ENCODE measurements at regions not wholly inside any gene's neighbourhood (a gene's known extent, or its start where the extent isn't known, plus 50 kb on each side); places are given as distances from the start of the nearest gene placed in this dataset.
"Not testable (repeated sequence)": the region's sequence is repeated elsewhere in the genome, so short reads cannot be mapped to it uniquely, and the experiment has no call there.

GRCh38 chr6:23554953-23555352 is 571.1 kb upstream of the NRSN1 start:
- H3K9me3 ChIP-seq (ENCODE audit: control insufficient read depth in 1 of 2, insufficient read depth in 1 of 2, low read depth in 1 of 2, low read length in 2 of 2); H3K4me2 ChIP-seq (ENCODE audit: low read length); ATAC-seq; H3K79me2 ChIP-seq (ENCODE audit: insufficient read depth, low read length); H4K20me1 ChIP-seq (ENCODE audit: insufficient read depth); BruUV-seq (replicated peaks); RAD21 ChIA-PET (ENCODE audit: low non-redundant PET in 1 of 2, low total read pairs in 2 of 2, uncharacterized antibody in 2 of 2, unreplicated experiment in 2 of 2); H3K4me3 ChIP-seq (replicated peaks in 1 of 2; ENCODE audit: low read depth in 1 of 2, low read length in 2 of 2); H2AFZ ChIP-seq (ENCODE audit: low read depth, low read length, poor library complexity, severe bottlenecking); H3K9me2 ChIP-seq (ENCODE audit: insufficient read depth); intact Hi-C loops (cut with micrococcal nuclease); H3K4me1 ChIP-seq (ENCODE audit: control insufficient read depth in 1 of 2, insufficient read depth in 2 of 2, low read length in 2 of 2); H3K27ac ChIP-seq (ENCODE audit: low read depth, low read length); H3K36me3 ChIP-seq (ENCODE audit: control insufficient read depth in 1 of 2, insufficient read depth in 2 of 2, low read length in 2 of 2); DNase-seq (ENCODE audit: low read depth, low spot score); H3K27me3 ChIP-seq (ENCODE audit: insufficient read depth, low read length); POLR2A ChIA-PET; H3K9ac ChIP-seq (ENCODE audit: low read length); CTCF ChIA-PET: not testable (repeated sequence)

GRCh38 chr6:23559587-23560343 is 566.2 kb upstream of the NRSN1 start:
- RAD21 ChIA-PET (ENCODE audit: low non-redundant PET in 1 of 2, low total read pairs in 2 of 2, uncharacterized antibody in 2 of 2, unreplicated experiment in 2 of 2) = no interaction called here
- no peak for TF ChIP-seq CTCF (IDR thresholded peaks at IDR 0.05 in 2 of 3, conservative IDR thresholded peaks at IDR 0.05 in 1 of 3; ENCODE audit: borderline replicate concordance in 1 of 3, insufficient read depth in 1 of 3, low read depth in 2 of 3, low read length in 2 of 3)
- CTCF ChIA-PET = no interaction called here
- intact Hi-C loops (cut with micrococcal nuclease) = no loop called here
- POLR2A ChIA-PET = no interaction called here
- H3K4me1 ChIP-seq (ENCODE audit: control insufficient read depth in 1 of 2, insufficient read depth in 2 of 2, low read length in 2 of 2) = no peaks in the 10 kb centered on the region
- no peak overlapping the region for H3K4me3 ChIP-seq (replicated peaks in 1 of 2; ENCODE audit: low read depth in 1 of 2, low read length in 2 of 2)
- H3K27me3 ChIP-seq (ENCODE audit: insufficient read depth, low read length) = no peaks in the 10 kb centered on the region
- H3K9me3 ChIP-seq (ENCODE audit: control insufficient read depth in 1 of 2, insufficient read depth in 1 of 2, low read depth in 1 of 2, low read length in 2 of 2) = peaks cover 0 to 3% of the 10 kb centered on the region in 2 experiments; a peak in 1 of 4 replicates
- no peak overlapping the region for H2AFZ ChIP-seq (ENCODE audit: low read depth, low read length, poor library complexity, severe bottlenecking)
- H3K27ac ChIP-seq (ENCODE audit: low read depth, low read length) = no peak overlapping the region
- H3K79me2 ChIP-seq (ENCODE audit: insufficient read depth, low read length) = no peaks in the 10 kb centered on the region
- no peak overlapping the region for H3K9ac ChIP-seq (ENCODE audit: low read length)
- no peak for DNase-seq (ENCODE audit: low read depth, low spot score)
- no peaks in the 10 kb centered on the region for H3K36me3 ChIP-seq (ENCODE audit: control insufficient read depth in 1 of 2, insufficient read depth in 2 of 2, low read length in 2 of 2)
- no peak overlapping the region for H3K4me2 ChIP-seq (ENCODE audit: low read length)
- no TSS peak for BruUV-seq (replicated peaks)
- ATAC-seq = no peak
- H3K9me2 ChIP-seq (ENCODE audit: insufficient read depth) = no peaks in the 10 kb centered on the region
- no peaks in the 10 kb centered on the region for H4K20me1 ChIP-seq (ENCODE audit: insufficient read depth)
